ENCODE measurements at regions not wholly inside any gene's neighbourhood (a gene's known extent, or its start where the extent isn't known, plus 50 kb on each side); places are given as distances from the start of the nearest gene placed in this dataset.
"Not testable (repeated sequence)": the region's sequence is repeated elsewhere in the genome, so short reads cannot be mapped to it uniquely, and the experiment has no call there.

GRCh38 chr7:112982441-112983063 is 104.1 kb downstream of the GPR85 start:
- no peak for DNase-seq

- no peak for DNase-seq
Measured at GRCh38 chr7:112981966-112982365, 104.7 kb downstream of the GPR85 start.

- DNase-seq, result not testable (repeated sequence)
Measured at GRCh38 chr7:112979055-112979454, 107.6 kb downstream of the GPR85 start.

- DNase-seq, result not testable (repeated sequence)
Measured at GRCh38 chr7:112977244-112977955, 109.2 kb downstream of the GPR85 start.

GRCh38 chr7:112970771-112971170 is 115.9 kb downstream of the GPR85 start:
- no peak for DNase-seq

GRCh38 chr7:112969946-112970345 is 116.7 kb downstream of the GPR85 start:
- DNase-seq, result no peak

- no peak for DNase-seq
Measured at GRCh38 chr7:112965506-112965905, 121.1 kb downstream of the GPR85 start.

GRCh38 chr7:112963634-112964033 is 123.0 kb downstream of the GPR85 start:
- no peak for DNase-seq

GRCh38 chr7:112962815-112963214 is 123.8 kb downstream of the GPR85 start:
- no peak for DNase-seq

- no peak for DNase-seq
Measured at GRCh38 chr7:112959276-112959675, 127.4 kb downstream of the GPR85 start.

GRCh38 chr7:112958775-112959174 is 127.9 kb downstream of the GPR85 start:
- no peak for DNase-seq

GRCh38 chr7:112957901-112958300 is 128.7 kb downstream of the GPR85 start:
- DNase-seq, result no peak

- not testable (repeated sequence) for DNase-seq
Measured at GRCh38 chr7:112953031-112953430, 133.6 kb downstream of the GPR85 start.

- no peak for DNase-seq
Measured at GRCh38 chr7:112951070-112951469, 135.6 kb downstream of the GPR85 start.

GRCh38 chr7:112949682-112950081 is 136.9 kb downstream of the GPR85 start:
- not testable (repeated sequence) for DNase-seq

GRCh38 chr7:112946350-112946749 is 140.3 kb downstream of the GPR85 start:
- DNase-seq, result no peak

GRCh38 chr7:112945046-112945445 is 141.6 kb downstream of the GPR85 start:
- no peak for DNase-seq

- no peak for DNase-seq
Measured at GRCh38 chr7:112942981-112943380, 143.6 kb downstream of the GPR85 start.

GRCh38 chr7:112942125-112942524 is 144.5 kb downstream of the GPR85 start:
- DNase-seq, result not testable (repeated sequence)

GRCh38 chr7:112940314-112940732 is 146.3 kb downstream of the GPR85 start:
- DNase-seq, result no peak

GRCh38 chr7:112939574-112940313 is 146.9 kb downstream of the GPR85 start:
- peak; percentile 100 for DNase-seq

- DNase-seq, result peak; percentile 78
Measured at GRCh38 chr7:112938863-112939573, 147.6 kb downstream of the GPR85 start.

Data from tongue (tissue), 1 donor.